GM21423 (cell line): ENCODE measurements at regions not wholly inside any gene's neighbourhood (a gene's known extent, or its start where the extent isn't known, plus 50 kb on each side); places are given as distances from the start of the nearest gene placed in this dataset.
"Not testable (repeated sequence)": the region's sequence is repeated elsewhere in the genome, so short reads cannot be mapped to it uniquely, and the experiment has no call there.

Experiments
- ATAC-seq: cut with Tn5 transposase; IDR thresholded peaks from one replicate; pipeline ENCODE4 v1.9.1; 2021; ENCODE audit warnings: mild to moderate bottlenecking, moderate library complexity; ENCODE audit not compliant: unreplicated experiment

DNA sequence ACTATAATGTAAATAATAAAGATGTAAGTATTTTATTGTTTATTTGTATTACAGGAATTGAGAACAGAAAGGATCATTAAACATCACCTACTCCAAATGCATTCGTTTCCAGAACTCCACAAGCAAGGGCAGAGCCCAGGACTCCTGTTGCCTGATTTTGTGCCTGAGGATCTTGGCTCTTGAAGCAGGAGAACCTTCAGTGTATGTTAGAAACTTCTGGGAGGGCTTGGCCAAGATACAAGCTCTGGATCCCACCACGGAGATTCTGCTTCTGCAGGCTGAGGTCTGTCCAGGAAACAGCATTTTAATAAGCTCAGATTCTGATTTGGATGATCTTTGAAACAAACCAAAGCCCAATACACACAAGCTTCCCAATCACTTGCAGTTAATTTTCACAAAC is 142.4 kb upstream of the SOX11 start:
- no peak for ATAC-seq

GRCh38 chr2:5555636-5556035 is 136.5 kb upstream of the SOX11 start:
- ATAC-seq = no peak

DNA sequence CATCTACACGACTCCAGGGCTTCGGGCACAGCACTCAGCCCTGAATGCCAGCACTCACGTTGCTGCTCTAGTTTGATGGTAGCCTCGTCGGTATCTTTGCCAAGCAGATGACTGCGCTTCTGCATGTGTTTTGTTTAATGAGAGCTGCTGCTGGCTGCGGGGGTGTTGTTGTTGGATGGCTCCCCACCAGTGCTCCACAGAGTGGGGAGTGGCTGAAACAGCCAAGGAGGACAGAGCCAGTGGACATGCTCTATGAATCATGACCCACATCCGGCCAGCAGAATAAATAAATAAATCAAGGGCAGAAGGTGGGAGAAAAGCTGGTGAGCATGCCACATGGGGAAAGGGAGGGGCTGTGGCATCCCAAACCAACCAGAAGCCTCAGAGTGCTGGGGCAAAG is 131.2 kb upstream of the SOX11 start:
- no peak for ATAC-seq

GRCh38 chr2:5562426-5562825 is 129.8 kb upstream of the SOX11 start:
- ATAC-seq = no peak

GRCh38 chr2:5562865-5563264 is 129.3 kb upstream of the SOX11 start:
- ATAC-seq = no peak

GRCh38 chr2:5563411-5563810 is 128.8 kb upstream of the SOX11 start:
- ATAC-seq = no peak

DNA sequence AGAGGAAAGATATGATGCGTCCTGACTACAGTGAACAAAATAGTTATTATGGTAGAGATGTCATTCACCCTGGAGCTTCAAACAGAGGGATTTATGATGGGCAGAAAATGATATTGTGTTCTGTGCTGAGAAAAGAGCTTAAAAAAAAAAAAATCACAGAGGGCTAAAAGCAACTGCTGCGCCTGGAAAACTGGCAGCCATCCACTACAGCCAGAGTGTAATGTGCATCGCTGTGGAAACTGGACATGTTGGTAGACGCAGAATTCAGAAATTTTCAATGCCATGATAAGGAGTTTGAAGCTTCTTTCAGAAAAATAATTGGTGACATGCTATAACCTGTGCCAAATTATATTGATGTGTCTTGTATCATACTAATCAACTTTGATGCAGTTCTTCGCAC is 122.9 kb upstream of the SOX11 start:
- no peak for ATAC-seq

- ATAC-seq = no peak
These were observed 116.2 kb upstream of the SOX11 start for GRCh38 chr2:5576015-5576414.

- no peak for ATAC-seq
These were observed 104.4 kb upstream of the SOX11 start for GRCh38 chr2:5587766-5588165.

DNA sequence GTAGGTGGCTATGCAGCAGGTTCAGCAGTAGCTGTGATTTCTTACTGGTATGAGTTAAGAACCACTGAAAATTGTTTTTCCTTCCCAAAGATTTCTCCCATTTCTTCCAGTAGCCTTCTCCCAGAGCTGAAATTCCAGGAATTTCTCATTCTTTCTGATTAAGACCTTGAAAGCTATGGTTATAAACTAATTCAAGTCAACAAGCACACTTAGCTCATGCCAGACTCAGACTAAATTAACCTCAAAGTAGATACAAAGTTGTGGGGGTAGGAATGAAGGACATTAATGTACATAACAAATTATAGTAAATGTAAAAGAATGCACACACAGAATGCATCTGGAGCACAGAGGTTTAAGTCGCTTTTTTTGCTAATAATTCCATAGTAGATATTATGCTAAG is 103.6 kb upstream of the SOX11 start:
- no peak for ATAC-seq

GRCh38 chr2:5589183-5589582 is 103.0 kb upstream of the SOX11 start:
- no peak for ATAC-seq

GRCh38 chr2:5590886-5591285 is 101.3 kb upstream of the SOX11 start:
- no peak for ATAC-seq

GRCh38 chr2:5592916-5593315 is 99.3 kb upstream of the SOX11 start:
- no peak for ATAC-seq

DNA sequence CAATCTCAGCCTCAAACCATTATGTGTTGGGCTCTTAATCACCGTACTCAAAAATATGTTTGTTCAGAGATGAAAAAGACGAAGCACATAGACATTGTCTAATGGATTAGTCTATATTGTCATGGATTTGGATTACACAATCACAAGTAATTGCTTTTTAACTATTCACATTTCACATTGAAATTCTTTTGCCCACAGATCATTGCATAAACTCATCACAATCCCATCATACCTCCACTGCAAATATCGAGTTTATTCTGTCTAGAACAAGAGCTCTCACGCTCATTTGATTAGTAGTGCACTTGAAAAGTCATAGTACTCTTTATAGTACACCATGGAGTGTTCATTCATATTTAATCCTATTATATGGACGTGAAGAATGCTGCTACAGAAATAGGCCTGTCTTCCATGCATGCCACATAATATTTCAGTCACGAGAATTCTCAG is 97.9 kb upstream of the SOX11 start:
- no peak for ATAC-seq

DNA sequence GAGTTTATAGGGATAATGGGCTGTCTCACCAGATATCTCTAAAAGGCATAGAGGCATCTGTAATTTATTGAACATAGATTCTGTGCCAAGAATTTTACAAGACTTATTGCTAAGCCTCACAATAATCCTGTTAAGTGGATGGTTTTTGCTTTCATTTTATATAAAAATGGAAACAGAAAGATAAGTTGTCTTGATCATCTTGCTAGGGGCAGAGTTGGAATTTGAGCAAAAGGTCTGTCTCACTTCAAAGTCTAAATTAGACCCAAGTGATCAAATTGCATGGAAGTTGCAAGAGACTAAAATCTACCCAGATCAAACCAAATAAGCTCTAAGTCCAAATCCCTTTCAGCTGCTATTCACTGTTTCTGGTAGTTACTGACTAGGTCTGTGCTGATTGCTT is 95.3 kb upstream of the SOX11 start:
- no peak for ATAC-seq

DNA sequence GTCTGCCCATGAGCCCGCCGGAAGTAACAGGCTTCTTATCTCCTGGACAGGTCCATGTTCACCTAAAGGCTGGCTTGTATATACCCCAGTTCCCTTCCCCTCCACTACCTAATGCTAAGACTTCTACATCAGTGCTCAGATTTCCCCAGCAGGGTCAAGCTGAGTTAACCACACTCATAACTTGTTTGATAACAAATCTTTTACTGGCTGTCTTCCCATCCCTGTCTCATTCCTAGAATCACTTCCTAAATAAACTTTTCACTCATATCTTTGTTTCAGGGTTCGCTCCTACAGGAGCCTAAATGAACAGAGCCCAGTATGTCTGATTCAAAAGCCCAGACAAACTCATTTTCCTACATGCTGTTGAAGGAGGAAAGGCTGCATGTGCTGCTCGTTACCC is 94.0 kb upstream of the SOX11 start:
- no peak for ATAC-seq

DNA sequence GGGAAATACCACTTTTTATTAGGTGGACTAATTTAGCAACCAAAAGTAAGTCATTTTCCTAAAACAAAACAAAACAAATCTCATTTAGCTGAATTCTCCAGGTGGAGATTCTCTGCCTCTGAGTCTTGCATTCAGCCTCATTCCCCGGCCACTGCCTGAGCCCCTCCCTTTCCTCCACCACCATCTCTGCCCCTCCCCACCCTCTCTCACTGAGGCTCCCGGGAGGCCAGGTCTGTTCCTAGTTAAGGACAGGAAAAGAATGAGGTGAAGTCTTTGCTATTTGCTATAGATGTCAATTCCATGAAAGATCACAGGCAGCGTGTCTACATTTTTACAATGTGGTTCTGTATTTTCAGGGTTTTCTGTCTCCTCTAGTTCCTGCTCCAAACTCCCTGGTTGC is 83.0 kb upstream of the SOX11 start:
- no peak for ATAC-seq

DNA sequence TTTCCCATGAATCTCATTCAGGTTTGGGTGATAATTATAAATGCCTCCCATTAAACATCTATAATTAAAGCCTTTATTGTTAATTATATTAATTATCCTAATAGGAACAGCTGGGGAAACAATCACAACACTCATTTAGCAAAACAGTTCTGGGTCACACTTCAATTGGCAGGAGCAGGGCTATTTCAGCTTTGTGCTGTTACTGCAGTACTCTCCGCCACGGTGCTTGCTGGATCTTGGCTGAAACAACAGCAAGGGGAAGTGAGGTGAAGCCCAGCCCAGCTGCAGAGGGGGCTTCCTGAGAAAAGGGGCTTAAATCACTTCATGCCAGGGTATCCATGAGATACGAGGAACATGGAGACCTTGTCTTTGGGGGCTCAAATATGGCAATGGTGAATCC is 79.5 kb upstream of the SOX11 start:
- no peak for ATAC-seq

GRCh38 chr2:5616019-5616418 is 76.2 kb upstream of the SOX11 start:
- no peak for ATAC-seq

- ATAC-seq = no peak
These were observed 74.8 kb upstream of the SOX11 start for GRCh38 chr2:5617358-5617757.

DNA sequence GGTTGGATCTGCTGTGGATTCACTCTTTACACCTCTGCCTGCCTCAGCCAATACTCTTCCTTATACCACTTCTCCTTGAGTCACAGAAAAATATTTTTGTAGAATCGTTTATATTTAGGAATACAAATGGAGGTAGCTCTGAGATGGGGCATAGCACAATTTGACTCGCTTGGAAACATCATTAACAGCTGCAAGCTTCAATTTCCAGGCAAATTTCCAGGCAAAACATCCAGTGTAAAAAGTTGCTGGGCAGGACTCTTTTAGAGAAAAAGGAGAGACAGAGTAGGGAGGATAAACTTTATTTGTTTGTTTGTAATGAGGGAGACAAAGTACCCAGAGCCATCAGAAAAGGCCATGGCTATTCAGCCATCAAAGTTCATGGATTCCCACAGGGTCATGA is 74.4 kb upstream of the SOX11 start:
- ATAC-seq = no peak

GRCh38 chr2:5618271-5618670 is 73.9 kb upstream of the SOX11 start:
- no peak for ATAC-seq

DNA sequence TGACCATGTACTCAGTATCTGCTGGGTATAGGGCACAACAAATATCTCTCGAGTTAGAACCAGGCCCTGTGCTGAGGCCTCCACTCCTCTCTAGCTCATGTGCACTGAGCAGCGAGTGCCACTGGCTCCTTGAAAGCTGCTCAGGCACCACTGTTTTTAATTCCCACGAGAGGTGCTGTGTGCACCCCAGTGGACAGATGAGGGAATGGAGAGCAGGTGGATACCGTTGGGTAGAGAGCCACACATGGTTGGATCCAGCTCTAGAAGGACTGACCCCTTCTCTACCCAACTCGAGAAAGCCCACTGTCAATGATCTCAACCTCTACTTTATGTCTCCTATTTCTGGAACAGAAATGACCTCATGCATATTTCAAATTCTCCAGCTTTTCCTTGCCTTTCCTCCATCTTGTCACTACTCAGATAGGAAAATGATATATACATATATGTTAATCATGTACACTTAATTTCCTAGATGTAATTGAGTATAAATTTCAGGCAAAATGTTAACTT is 66.6 kb upstream of the SOX11 start:
- ATAC-seq = not testable (repeated sequence)

- not testable (repeated sequence) for ATAC-seq
These were observed 63.7 kb upstream of the SOX11 start for GRCh38 chr2:5628484-5628883.
